OCI-LY1 (cell line): ENCODE measurements at regions not wholly inside any gene's neighbourhood (a gene's known extent, or its start where the extent isn't known, plus 50 kb on each side); places are given as distances from the start of the nearest gene placed in this dataset.

Experiments used
- H2AFZ ChIP-seq: fragments of 200-600 bp; sonication (generic), shearing (Covaris generic); 2 replicates; pipeline ENCODE4 v1.6.0; 2014; ENCODE audit warnings: antibody characterized with exemption, mild to moderate bottlenecking, low read length
- H3F3A ChIP-seq: fragments of 200-600 bp; sonication (generic), shearing (Covaris generic); 2 replicates; pipeline ENCODE4 v1.6.0; 2014; ENCODE audit warnings: mild to moderate bottlenecking, antibody characterized with exemption, low read length, moderate library complexity; ENCODE audit not compliant: insufficient read depth
- H3K27ac ChIP-seq: fragments of 200-600 bp; sonication (generic); 2 replicates; pipeline ENCODE4 v1.5.1; 2014; ENCODE audit warnings: low read length, mixed run types, mild to moderate bottlenecking, low read depth; ENCODE audit not compliant: poor library complexity, severe bottlenecking
- H3K27me3 ChIP-seq: fragments of 200-600 bp; sonication (generic); 2 replicates; pipeline ENCODE4 v1.6.0; 2014; ENCODE audit warnings: antibody characterized with exemption, mild to moderate bottlenecking, low read length, moderate library complexity; ENCODE audit not compliant: insufficient read depth
- H3K36me3 ChIP-seq: fragments of 200-600 bp; sonication (generic); 2 replicates; pipeline ENCODE4 v1.6.1; 2014; ENCODE audit warnings: mild to moderate bottlenecking, antibody characterized with exemption, low read length, moderate library complexity, mixed read lengths; ENCODE audit not compliant: insufficient read depth
- H3K4me1 ChIP-seq: fragments of 200-600 bp; sonication (generic); 2 replicates; pipeline ENCODE4 v1.5.1; 2014; ENCODE audit warnings: mild to moderate bottlenecking, low read length, moderate library complexity; ENCODE audit not compliant: insufficient read depth, severe bottlenecking
- H3K4me2 ChIP-seq: fragments of 200-600 bp; sonication (generic), shearing (Covaris generic); 2 replicates; pipeline ENCODE4 v1.6.1; 2014; ENCODE audit warnings: low read length
- H3K4me3 ChIP-seq: fragments of 200-600 bp; sonication (generic); 2 replicates; pipeline ENCODE4 v1.5.1; 2014; ENCODE audit warnings: low read length, low read depth, mild to moderate bottlenecking, mixed read lengths; ENCODE audit not compliant: poor library complexity, severe bottlenecking
- H3K79me2 ChIP-seq: fragments of 200-600 bp; shearing (Covaris generic); 2 replicates; pipeline ENCODE4 v1.6.1; 2016; ENCODE audit warnings: mixed run types, low read length, mixed read lengths; ENCODE audit not compliant: insufficient read depth
- H3K9ac ChIP-seq: fragments of 200-600 bp; sonication (generic), shearing (Covaris generic); 2 replicates; pipeline ENCODE4 v1.6.1; 2014; ENCODE audit warnings: mild to moderate bottlenecking, low read length, mixed read lengths
- H3K9me2 ChIP-seq: fragments of 200-600 bp; sonication (generic), shearing (Covaris generic); 2 replicates; pipeline ENCODE4 v1.6.1; 2014; ENCODE audit warnings: low read depth, mild to moderate bottlenecking, low read length, mixed read lengths
- H3K9me3 ChIP-seq: fragments of 200-600 bp; shearing (Covaris generic); 2 replicates; pipeline ENCODE4 v1.6.1; 2014; ENCODE audit warnings: low read length, mixed read lengths
- H4K20me1 ChIP-seq: fragments of 200-600 bp; sonication (generic), shearing (Covaris generic); 2 replicates; pipeline ENCODE4 v1.6.0; 2016; ENCODE audit warnings: mild to moderate bottlenecking, low read length; ENCODE audit not compliant: insufficient read depth
- EZH2 ChIP-seq: fragments of 200-600 bp; sonication (generic), shearing (Covaris generic); IDR thresholded peaks from 2 replicates; pipeline ENCODE4 v1.8.0; 2017; ENCODE audit warnings: borderline replicate concordance, mixed run types, mild to moderate bottlenecking, antibody characterized with exemption, low read length, moderate library complexity, mixed read lengths
- TF ChIP-seq, protein P1 (sequence below): fragments of 200-600 bp; sonication (generic), shearing (Covaris generic); IDR thresholded peaks from 2 replicates; pipeline ENCODE4 v1.5.1; 2017; ENCODE audit warnings: mild to moderate bottlenecking, antibody characterized with exemption, low read length, moderate library complexity, mixed read lengths

DNA sequence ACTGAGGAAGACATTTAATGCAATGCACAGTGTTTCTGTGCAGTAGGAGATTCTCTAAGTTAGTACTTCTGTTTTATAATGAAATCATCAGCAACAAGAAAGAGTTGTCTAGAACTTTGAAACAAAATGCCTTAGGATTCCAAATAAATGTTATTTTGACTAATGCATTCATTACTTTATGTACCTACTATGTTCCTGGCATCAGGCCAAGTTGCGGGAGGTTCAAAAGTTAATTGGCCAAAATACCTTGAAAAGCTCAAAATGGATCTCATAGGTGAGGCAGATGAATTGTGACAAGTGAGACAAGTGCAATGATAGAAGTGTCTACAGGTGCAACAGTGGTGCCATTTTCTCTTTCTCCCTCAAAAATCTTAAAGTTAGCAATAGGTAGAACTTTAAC lies 289.4 kb downstream of the TOX3 start:
- no peak overlapping the region for H3K9ac ChIP-seq
- H3K27ac ChIP-seq, result no peak overlapping the region
- H3K4me2 ChIP-seq, result no peak overlapping the region
- no peak overlapping the region for H3K4me3 ChIP-seq
- no peaks in the 10 kb centered on the region for H3K79me2 ChIP-seq
- no peaks in the 10 kb centered on the region for H3K9me3 ChIP-seq
- H3K9me2 ChIP-seq, result no peaks in the 10 kb centered on the region
- H3K27me3 ChIP-seq, result no peaks in the 10 kb centered on the region
- TF ChIP-seq, protein P1, sequence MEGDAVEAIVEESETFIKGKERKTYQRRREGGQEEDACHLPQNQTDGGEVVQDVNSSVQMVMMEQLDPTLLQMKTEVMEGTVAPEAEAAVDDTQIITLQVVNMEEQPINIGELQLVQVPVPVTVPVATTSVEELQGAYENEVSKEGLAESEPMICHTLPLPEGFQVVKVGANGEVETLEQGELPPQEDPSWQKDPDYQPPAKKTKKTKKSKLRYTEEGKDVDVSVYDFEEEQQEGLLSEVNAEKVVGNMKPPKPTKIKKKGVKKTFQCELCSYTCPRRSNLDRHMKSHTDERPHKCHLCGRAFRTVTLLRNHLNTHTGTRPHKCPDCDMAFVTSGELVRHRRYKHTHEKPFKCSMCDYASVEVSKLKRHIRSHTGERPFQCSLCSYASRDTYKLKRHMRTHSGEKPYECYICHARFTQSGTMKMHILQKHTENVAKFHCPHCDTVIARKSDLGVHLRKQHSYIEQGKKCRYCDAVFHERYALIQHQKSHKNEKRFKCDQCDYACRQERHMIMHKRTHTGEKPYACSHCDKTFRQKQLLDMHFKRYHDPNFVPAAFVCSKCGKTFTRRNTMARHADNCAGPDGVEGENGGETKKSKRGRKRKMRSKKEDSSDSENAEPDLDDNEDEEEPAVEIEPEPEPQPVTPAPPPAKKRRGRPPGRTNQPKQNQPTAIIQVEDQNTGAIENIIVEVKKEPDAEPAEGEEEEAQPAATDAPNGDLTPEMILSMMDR, result no peak
- TF ChIP-seq EZH2, result no peak
- H3K36me3 ChIP-seq, result no peaks in the 10 kb centered on the region
- no peaks in the 10 kb centered on the region for H3F3A ChIP-seq
- H2AFZ ChIP-seq, result no peak overlapping the region
- no peaks in the 10 kb centered on the region for H3K4me1 ChIP-seq
- H4K20me1 ChIP-seq, result no peaks in the 10 kb centered on the region

DNA sequence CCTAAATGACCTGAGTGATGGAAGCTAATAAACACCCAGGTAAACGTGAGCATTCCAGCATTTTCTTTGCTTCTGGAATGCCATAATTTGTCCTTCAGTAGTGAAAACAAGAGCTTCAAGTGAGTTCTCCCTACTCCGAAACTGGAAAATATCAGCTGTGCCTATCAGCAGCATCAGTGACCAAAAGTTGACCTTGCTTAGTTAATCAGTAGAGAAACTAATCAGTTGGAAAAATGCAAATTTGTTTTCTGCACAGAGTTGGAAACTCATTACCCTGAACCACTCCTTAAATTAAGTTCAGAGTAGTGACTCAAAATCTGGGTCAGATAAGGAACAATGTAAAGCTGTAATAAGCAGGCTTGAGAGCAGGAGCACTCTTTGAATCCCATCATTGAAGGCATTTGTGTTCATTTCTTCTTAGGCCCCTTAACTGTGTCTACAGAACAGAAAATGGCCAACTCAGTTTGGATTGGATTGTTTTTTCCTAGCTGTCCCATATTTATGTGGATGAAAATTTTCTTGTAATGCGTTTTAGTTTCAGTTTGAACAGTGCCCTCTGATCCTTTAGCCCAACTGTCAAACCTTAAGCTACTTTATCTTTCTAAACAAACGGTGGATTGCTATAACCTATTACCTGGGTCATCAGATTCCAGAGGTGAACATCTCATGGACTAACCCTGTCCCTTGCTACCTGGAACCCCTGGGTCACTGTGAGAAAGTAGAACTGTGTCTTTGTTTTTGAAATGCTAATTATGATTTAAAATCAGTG lies 290.4 kb downstream of the TOX3 start:
- Histone ChIP-seq H3K9me2 (no peaks in the 10 kb centered on the region), H3K4me2 (no peak overlapping the region), H3K4me3 (no peak overlapping the region), H3K4me1 (no peaks in the 10 kb centered on the region), H3K27ac (no peak overlapping the region), H3K36me3 (no peaks in the 10 kb centered on the region), H3K9me3 (no peaks in the 10 kb centered on the region), H3K79me2 (no peaks in the 10 kb centered on the region), H4K20me1 (no peaks in the 10 kb centered on the region), H3K27me3 (no peaks in the 10 kb centered on the region), H3F3A (no peaks in the 10 kb centered on the region), H3K9ac (no peak overlapping the region), H2AFZ (no peak overlapping the region)
- TF ChIP-seq, protein P1, result no peak
- no peak for TF ChIP-seq EZH2

DNA sequence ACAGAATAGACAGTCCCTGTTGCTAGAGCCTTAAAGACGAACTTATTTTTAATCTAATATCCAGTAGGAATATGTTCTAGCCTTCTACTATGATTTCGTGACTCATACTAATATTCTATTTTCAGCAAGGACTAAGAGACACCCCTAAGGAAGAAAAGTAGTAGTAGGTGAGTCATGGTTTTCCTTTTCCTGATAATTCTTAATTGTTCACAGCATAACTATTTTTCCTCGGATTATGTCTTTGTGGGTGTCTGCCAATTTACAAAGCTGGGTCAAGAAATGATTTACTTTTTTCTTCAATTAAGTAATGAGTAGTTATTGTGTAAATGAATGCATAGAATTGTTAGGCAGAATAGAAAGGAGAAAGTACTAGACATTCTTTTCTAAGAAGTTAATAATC lies 292.2 kb downstream of the TOX3 start:
- no peaks in the 10 kb centered on the region for H4K20me1 ChIP-seq
- H3K4me1 ChIP-seq, result no peaks in the 10 kb centered on the region
- no peak overlapping the region for H3K9ac ChIP-seq
- no peak overlapping the region for H3K27ac ChIP-seq
- no peaks in the 10 kb centered on the region for H3K36me3 ChIP-seq
- H3K4me3 ChIP-seq, result no peak overlapping the region
- H2AFZ ChIP-seq, result no peak overlapping the region
- H3K9me2 ChIP-seq, result no peaks in the 10 kb centered on the region
- H3K4me2 ChIP-seq, result no peak overlapping the region
- H3K9me3 ChIP-seq, result no peaks in the 10 kb centered on the region
- no peaks in the 10 kb centered on the region for H3K27me3 ChIP-seq
- TF ChIP-seq EZH2, result no peak
- TF ChIP-seq, protein P1, result no peak
- no peaks in the 10 kb centered on the region for H3F3A ChIP-seq
- no peaks in the 10 kb centered on the region for H3K79me2 ChIP-seq
